IMR-90 (cell line): ENCODE measurements at regions not wholly inside any gene's neighbourhood (a gene's known extent, or its start where the extent isn't known, plus 50 kb on each side); places are given as distances from the start of the nearest gene placed in this dataset.

Experiments used
- BHLHE40 ChIP-seq: fragments of 150-350 bp; IDR thresholded peaks from 2 replicates; pipeline ENCODE4 v1.6.1; 2016; ENCODE audit warnings: mild to moderate bottlenecking, low read depth, low read length
- CEBPB ChIP-seq: IDR thresholded peaks from 2 replicates; pipeline ENCODE4 v1.6.1; 2012; ENCODE audit warnings: low read depth, low read length, improper control_type of control experiment
- CHD1 ChIP-seq: IDR thresholded peaks from 2 replicates; pipeline ENCODE4 v1.6.1; 2012; ENCODE audit warnings: low read depth, low read length, improper control_type of control experiment
- CTCF ChIP-seq: conservative IDR thresholded peaks from 2 replicates; pipeline ENCODE4 v1.5.1; 2012; ENCODE audit warnings: mild to moderate bottlenecking, low read depth, low read length, improper control_type of control experiment
- FOS ChIP-seq: fragments of 150-350 bp; IDR thresholded peaks from 2 replicates; pipeline ENCODE4 v1.6.1; 2016; ENCODE audit warnings: low read depth, low read length
- MAZ ChIP-seq: IDR thresholded peaks from 2 replicates; pipeline ENCODE4 v1.6.1; 2012; ENCODE audit warnings: low read depth, mild to moderate bottlenecking, low read length, improper control_type of control experiment, moderate library complexity, borderline replicate concordance
- MXI1 ChIP-seq: IDR thresholded peaks from 2 replicates; pipeline ENCODE4 v1.6.1; 2012; ENCODE audit warnings: low read depth, mild to moderate bottlenecking, low read length, moderate library complexity, borderline replicate concordance
- POLR2A ChIP-seq: IDR thresholded peaks from 2 replicates; pipeline ENCODE4 v1.6.1; 2012; ENCODE audit warnings: mild to moderate bottlenecking, low read depth, low read length
- RAD21 ChIP-seq: IDR thresholded peaks from 2 replicates; pipeline ENCODE4 v1.6.1; 2012; ENCODE audit warnings: low read length, improper control_type of control experiment
- SMC3 ChIP-seq: fragments of 150-350 bp; IDR thresholded peaks from 2 replicates; pipeline ENCODE4 v1.6.1; 2016; ENCODE audit warnings: low read depth, mild to moderate bottlenecking, antibody characterized with exemption, low read length, moderate library complexity
- USF2 ChIP-seq: fragments of 150-350 bp; IDR thresholded peaks from 2 replicates; pipeline ENCODE4 v1.6.1; 2017; ENCODE audit warnings: mild to moderate bottlenecking, antibody characterized with exemption, low read length, low read depth

- TF ChIP-seq CTCF (no peak), CEBPB (no peak), BHLHE40 (no peak), USF2 (no peak), RAD21 (no peak), MXI1 (no peak), POLR2A (no peak), MAZ (no peak), SMC3 (no peak), FOS (no peak), CHD1 (no peak)
These were observed 633.1 kb downstream of the IRX1 start for GRCh38 chr5:4228708-4229107.
